Cardiac muscle cell (in vitro differentiated cells and primary cell): ENCODE measurements at regions not wholly inside any gene's neighbourhood (a gene's known extent, or its start where the extent isn't known, plus 50 kb on each side); places are given as distances from the start of the nearest gene placed in this dataset.
A peak's percentile ranks its signal among the peaks of the same experiment; 100 is the strongest.

Experiments used
- DNase-seq, 2 donors: peaks; one replicate each; pipeline versions ENCODE4 v3.0.0 to v3.0.0-alpha.2; 2010 to 2017; ENCODE audit warnings: low read depth in 1 of 2, low spot score in 1 of 2
- H3K27ac ChIP-seq: fragments of 200-600 bp; sonication (generic); 2 replicates; pipeline ENCODE4 v1.5.1; 2016
- H3K27me3 ChIP-seq: fragments of 200-600 bp; sonication (generic); 2 replicates; pipeline ENCODE4 v1.6.0; 2016; ENCODE audit warnings: control low read depth
- H3K36me3 ChIP-seq: fragments of 200-600 bp; sonication (generic); 2 replicates; pipeline ENCODE4 v1.5.1; 2016; ENCODE audit warnings: control low read depth
- H3K4me1 ChIP-seq: fragments of 200-600 bp; sonication (generic); 2 replicates; pipeline ENCODE4 v1.8.1; 2017; ENCODE audit warnings: low read depth, mild to moderate bottlenecking, mixed run types
- H3K4me3 ChIP-seq: fragments of 200-600 bp; sonication (generic); 2 replicates; pipeline ENCODE4 v1.5.1; 2016; ENCODE audit warnings: mild to moderate bottlenecking
- H3K9me3 ChIP-seq: fragments of 200-600 bp; sonication (generic); 2 replicates; pipeline ENCODE4 v1.5.1; 2017; ENCODE audit warnings: low read depth, mild to moderate bottlenecking, control low read depth
- TF ChIP-seq, protein P1 (sequence below): IDR thresholded peaks from 2 replicates; pipeline ENCODE4 v1.5.1; 2012; ENCODE audit warnings: low read depth, mild to moderate bottlenecking, low read length

DNA sequence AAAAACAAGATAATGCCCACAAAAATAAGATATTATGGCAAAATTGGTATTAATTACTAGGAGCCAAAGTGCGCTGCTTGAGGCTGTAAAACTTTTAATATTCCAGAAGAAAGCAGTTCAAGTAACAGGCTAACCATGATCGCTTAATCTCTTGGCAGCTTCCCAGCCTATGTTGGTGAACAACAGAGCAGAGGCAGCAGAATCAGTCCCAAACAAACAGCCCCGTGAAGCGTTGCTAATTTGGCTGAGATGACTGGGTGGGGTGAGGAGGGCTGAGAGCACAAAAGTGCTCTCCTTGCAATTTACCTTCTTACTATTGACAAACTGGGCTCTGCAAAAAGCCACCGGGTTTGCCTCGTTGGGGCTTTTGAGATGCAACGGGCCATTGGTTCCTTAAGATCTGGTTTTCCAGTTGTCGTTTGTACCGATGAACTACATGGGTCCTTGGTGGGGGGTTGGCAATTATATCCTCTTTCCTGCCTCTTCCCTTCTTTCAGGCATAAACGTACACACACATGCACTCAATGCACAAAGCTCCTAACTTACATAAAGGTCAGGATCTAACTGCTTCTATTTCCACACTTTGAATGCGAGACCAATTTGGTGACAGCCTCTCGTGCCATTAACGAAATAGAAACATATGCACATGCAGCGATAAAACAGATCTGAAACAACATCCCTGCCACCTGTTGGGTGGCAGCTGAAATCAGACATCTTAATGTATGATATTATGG, 407.6 kb upstream of the CADM1 start:
- Histone ChIP-seq H3K27me3 (peaks cover 3% of the 10 kb centered on the region), H3K9me3 (no peaks in the 10 kb centered on the region), H3K4me1 (no peaks in the 10 kb centered on the region), H3K4me3 (no peak overlapping the region), H3K36me3 (no peaks in the 10 kb centered on the region), H3K27ac (no peak overlapping the region)
- TF ChIP-seq, protein P1, sequence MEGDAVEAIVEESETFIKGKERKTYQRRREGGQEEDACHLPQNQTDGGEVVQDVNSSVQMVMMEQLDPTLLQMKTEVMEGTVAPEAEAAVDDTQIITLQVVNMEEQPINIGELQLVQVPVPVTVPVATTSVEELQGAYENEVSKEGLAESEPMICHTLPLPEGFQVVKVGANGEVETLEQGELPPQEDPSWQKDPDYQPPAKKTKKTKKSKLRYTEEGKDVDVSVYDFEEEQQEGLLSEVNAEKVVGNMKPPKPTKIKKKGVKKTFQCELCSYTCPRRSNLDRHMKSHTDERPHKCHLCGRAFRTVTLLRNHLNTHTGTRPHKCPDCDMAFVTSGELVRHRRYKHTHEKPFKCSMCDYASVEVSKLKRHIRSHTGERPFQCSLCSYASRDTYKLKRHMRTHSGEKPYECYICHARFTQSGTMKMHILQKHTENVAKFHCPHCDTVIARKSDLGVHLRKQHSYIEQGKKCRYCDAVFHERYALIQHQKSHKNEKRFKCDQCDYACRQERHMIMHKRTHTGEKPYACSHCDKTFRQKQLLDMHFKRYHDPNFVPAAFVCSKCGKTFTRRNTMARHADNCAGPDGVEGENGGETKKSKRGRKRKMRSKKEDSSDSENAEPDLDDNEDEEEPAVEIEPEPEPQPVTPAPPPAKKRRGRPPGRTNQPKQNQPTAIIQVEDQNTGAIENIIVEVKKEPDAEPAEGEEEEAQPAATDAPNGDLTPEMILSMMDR, result no peak
- DNase-seq, result no peak

DNA sequence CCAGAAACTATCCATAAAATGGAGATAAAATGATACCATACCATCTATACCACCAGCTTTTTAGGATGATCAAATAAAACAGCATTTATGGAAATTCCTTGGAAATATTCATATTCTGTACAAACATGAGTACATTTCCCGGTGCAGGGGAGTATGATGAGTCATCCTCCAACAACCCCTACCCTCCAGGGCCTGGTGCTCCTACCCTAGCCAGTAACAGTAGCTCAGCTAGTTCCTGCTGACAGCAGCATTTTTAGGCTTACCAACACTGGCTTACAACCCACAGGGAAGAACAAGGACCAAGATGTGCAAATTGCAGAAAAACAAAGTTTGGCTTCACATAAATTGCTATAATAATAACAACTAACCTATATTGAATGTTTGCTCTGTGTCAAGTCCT, 406.2 kb upstream of the CADM1 start:
- Histone ChIP-seq H3K4me3 (no peak overlapping the region), H3K36me3 (no peaks in the 10 kb centered on the region), H3K4me1 (no peaks in the 10 kb centered on the region), H3K9me3 (no peaks in the 10 kb centered on the region), H3K27ac (no peak overlapping the region), H3K27me3 (no peaks in the 10 kb centered on the region)
- no peak for DNase-seq
- TF ChIP-seq, protein P1, result no peak

DNA sequence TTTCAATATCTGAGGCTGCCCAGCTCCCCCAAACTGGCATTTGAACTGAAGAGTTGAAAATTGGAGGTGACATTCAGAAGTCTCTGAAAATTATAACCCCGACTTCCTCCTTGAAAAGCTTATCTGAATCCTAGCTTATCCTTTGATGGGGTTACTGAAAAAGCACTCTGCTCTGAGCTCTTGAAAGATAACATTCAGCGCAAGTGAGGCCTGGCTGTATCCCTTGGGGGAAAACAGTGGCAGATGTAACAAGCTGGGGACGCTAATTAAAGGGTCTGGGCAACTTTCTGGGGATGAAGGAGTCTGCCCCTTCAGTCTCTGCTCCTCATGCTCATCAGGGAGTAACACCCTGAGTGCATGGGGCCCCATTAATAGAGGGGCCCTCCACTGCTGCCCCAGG, 402.0 kb upstream of the CADM1 start:
- TF ChIP-seq, protein P1, result no peak
- Histone ChIP-seq H3K27me3 (no peaks in the 10 kb centered on the region), H3K4me3 (no peak overlapping the region), H3K9me3 (no peaks in the 10 kb centered on the region), H3K36me3 (no peaks in the 10 kb centered on the region), H3K4me1 (no peaks in the 10 kb centered on the region), H3K27ac (no peak overlapping the region)
- DNase-seq, result peak in 1 of 2 donors; percentile 36

- no peak overlapping the region for H3K4me3 ChIP-seq
- H3K4me1 ChIP-seq, result no peaks in the 10 kb centered on the region
- no peak overlapping the region for H3K27ac ChIP-seq
- TF ChIP-seq, protein P1, result no peak
- H3K9me3 ChIP-seq, result no peaks in the 10 kb centered on the region
- H3K36me3 ChIP-seq, result no peaks in the 10 kb centered on the region
- DNase-seq, result no peak
- no peaks in the 10 kb centered on the region for H3K27me3 ChIP-seq
These were observed 401.3 kb upstream of the CADM1 start for GRCh38 chr11:115905341-115906000.

DNA sequence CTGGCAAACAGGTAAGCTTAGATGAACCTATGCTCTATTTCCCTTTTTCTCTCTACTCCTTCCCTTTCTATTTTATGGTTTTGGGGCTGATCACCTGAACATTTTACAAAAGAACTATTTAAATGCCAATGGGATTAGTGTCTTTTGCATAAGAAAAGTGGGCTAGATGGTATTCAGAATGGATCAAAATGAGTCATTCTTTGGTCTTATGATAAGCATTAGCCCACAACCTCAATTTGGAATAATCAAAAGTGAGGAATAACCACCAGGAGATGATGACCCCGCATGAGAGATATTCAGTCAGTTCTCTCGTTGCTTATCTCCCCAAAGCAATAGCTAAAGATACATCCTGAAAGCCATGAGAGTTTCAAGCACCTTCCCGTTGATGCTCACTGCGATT, 399.0 kb upstream of the CADM1 start:
- Histone ChIP-seq H3K9me3 (no peaks in the 10 kb centered on the region), H3K4me3 (no peak overlapping the region), H3K36me3 (no peaks in the 10 kb centered on the region), H3K4me1 (no peaks in the 10 kb centered on the region), H3K27me3 (no peaks in the 10 kb centered on the region), H3K27ac (no peak overlapping the region)
- no peak for DNase-seq
- TF ChIP-seq, protein P1, result no peak
